Mesenchymal stem cell (in vitro differentiated cells and primary cell): ENCODE measurements at regions not wholly inside any gene's neighbourhood (a gene's known extent, or its start where the extent isn't known, plus 50 kb on each side); places are given as distances from the start of the nearest gene placed in this dataset.
A peak's percentile ranks its signal among the peaks of the same experiment; 100 is the strongest.

Source experiments
- DNase-seq: peaks from one replicate; pipeline ENCODE4 v3.0.0-alpha.2; 2013
- H2AFZ ChIP-seq: one replicate; pipeline ENCODE4 v1.6.1; 2013; ENCODE audit warnings: low read depth, mild to moderate bottlenecking, control low read depth, inconsistent platforms, low read length, moderate library complexity
- H2AK5ac ChIP-seq: 2 replicates; pipeline ENCODE4 v1.6.1; 2013; ENCODE audit warnings: low read length, moderate library complexity, mild to moderate bottlenecking, inconsistent platforms; ENCODE audit not compliant: severe bottlenecking
- H2BK120ac ChIP-seq: one replicate; pipeline ENCODE4 v1.6.1; 2013; ENCODE audit warnings: low read depth, mild to moderate bottlenecking, inconsistent platforms, low read length, moderate library complexity
- H2BK12ac ChIP-seq, 2 experiments: one replicate each; pipeline ENCODE4 v1.6.1; 2013; ENCODE audit warnings: inconsistent platforms in 2 of 2, low read length in 2 of 2, mild to moderate bottlenecking in 2 of 2, moderate library complexity in 2 of 2, control low read depth in 1 of 2
- H2BK15ac ChIP-seq: one replicate; pipeline ENCODE4 v1.6.1; 2013; ENCODE audit warnings: mild to moderate bottlenecking, low read depth, inconsistent platforms; ENCODE audit not compliant: poor library complexity, severe bottlenecking
- H2BK5ac ChIP-seq: 2 replicates; pipeline ENCODE4 v1.6.1; 2013; ENCODE audit warnings: low read depth, mild to moderate bottlenecking, low read length, control low read depth, inconsistent platforms; ENCODE audit not compliant: poor library complexity, severe bottlenecking
- H3K14ac ChIP-seq, 2 experiments: one replicate each; pipeline ENCODE4 v1.6.1; 2013; ENCODE audit warnings: inconsistent platforms in 2 of 2, low read length in 2 of 2, control low read depth in 1 of 2, mild to moderate bottlenecking in 1 of 2, moderate library complexity in 1 of 2
- H3K18ac ChIP-seq, 2 experiments: one replicate each; pipeline ENCODE4 v1.6.1; 2013; ENCODE audit warnings: inconsistent platforms in 2 of 2, low read length in 2 of 2, control low read depth in 1 of 2, low read depth in 1 of 2, mild to moderate bottlenecking in 1 of 2
- H3K23ac ChIP-seq, 2 experiments: one replicate each; pipeline ENCODE4 v1.6.1; 2013; ENCODE audit warnings: inconsistent platforms in 2 of 2, low read length in 2 of 2, mild to moderate bottlenecking in 2 of 2, moderate library complexity in 2 of 2, control low read depth in 1 of 2
- H3K27ac ChIP-seq: 2 replicates; pipeline ENCODE4 v1.5.1; 2013; ENCODE audit warnings: mild to moderate bottlenecking, moderate library complexity, low read length, control low read depth, inconsistent platforms; ENCODE audit not compliant: poor library complexity, severe bottlenecking
- H3K27me3 ChIP-seq, 2 experiments: 2 replicates each; pipeline versions ENCODE4 v1.6.1 to v1.7.0; 2013; ENCODE audit warnings: low read length in 2 of 2, mild to moderate bottlenecking in 2 of 2, moderate library complexity in 2 of 2, control low read depth in 1 of 2, inconsistent platforms in 1 of 2; ENCODE audit not compliant: control insufficient read depth in 1 of 2, insufficient read depth in 1 of 2
- H3K36me3 ChIP-seq, 2 experiments: 2 replicates each; pipeline versions ENCODE4 v1.6.1 to v1.7.0; 2013; ENCODE audit warnings: low read length in 2 of 2, control low read depth in 1 of 2, inconsistent platforms in 1 of 2, low read depth in 1 of 2, mild to moderate bottlenecking in 1 of 2; ENCODE audit not compliant: insufficient read depth in 2 of 2, control insufficient read depth in 1 of 2
- H3K4ac ChIP-seq, 2 experiments: one replicate each; pipeline ENCODE4 v1.6.1; 2013; ENCODE audit warnings: inconsistent platforms in 2 of 2, low read length in 2 of 2, mild to moderate bottlenecking in 2 of 2, moderate library complexity in 2 of 2, control low read depth in 1 of 2, low read depth in 1 of 2
- H3K4me1 ChIP-seq: 2 replicates; pipeline ENCODE4 v1.6.1; 2013; ENCODE audit warnings: low read depth, low read length, control low read depth; ENCODE audit not compliant: control insufficient read depth, insufficient read depth
- H3K4me2 ChIP-seq: 2 replicates; pipeline ENCODE4 v1.6.1; 2013; ENCODE audit warnings: low read length, mild to moderate bottlenecking, inconsistent platforms; ENCODE audit not compliant: poor library complexity, severe bottlenecking
- H3K4me3 ChIP-seq, 2 experiments: 2 replicates each; pipeline versions ENCODE4 v1.5.1 to v1.7.0; 2013; ENCODE audit warnings: low read length in 2 of 2, mild to moderate bottlenecking in 2 of 2, control low read depth in 1 of 2, low read depth in 1 of 2; ENCODE audit not compliant: insufficient read depth in 1 of 2
- H3K79me1 ChIP-seq: replicated peaks from 2 replicates; pipeline ENCODE4 v1.6.1; 2013; ENCODE audit warnings: mild to moderate bottlenecking, control low read depth, low read length, inconsistent platforms; ENCODE audit not compliant: poor library complexity, severe bottlenecking
- H3K9ac ChIP-seq: 2 replicates; pipeline ENCODE4 v1.7.0; 2013; ENCODE audit warnings: mild to moderate bottlenecking, low read length, moderate library complexity
- H3K9me3 ChIP-seq: 2 replicates; pipeline ENCODE4 v1.7.0; 2013; ENCODE audit warnings: mild to moderate bottlenecking, low read length; ENCODE audit not compliant: control insufficient read depth
- H4K8ac ChIP-seq: one replicate; pipeline ENCODE4 v1.6.1; 2013; ENCODE audit warnings: inconsistent platforms, mild to moderate bottlenecking, low read length, moderate library complexity
- H4K91ac ChIP-seq: one replicate; pipeline ENCODE4 v1.6.1; 2013; ENCODE audit warnings: mild to moderate bottlenecking, low read length, inconsistent platforms
- WGBS: methylation state at CpG from one replicate; pipeline ENCODE4 v1.1.7; 2013; ENCODE audit warnings: mixed read lengths; 5-methylcytosine and 5-hydroxymethylcytosine counted together

DNA sequence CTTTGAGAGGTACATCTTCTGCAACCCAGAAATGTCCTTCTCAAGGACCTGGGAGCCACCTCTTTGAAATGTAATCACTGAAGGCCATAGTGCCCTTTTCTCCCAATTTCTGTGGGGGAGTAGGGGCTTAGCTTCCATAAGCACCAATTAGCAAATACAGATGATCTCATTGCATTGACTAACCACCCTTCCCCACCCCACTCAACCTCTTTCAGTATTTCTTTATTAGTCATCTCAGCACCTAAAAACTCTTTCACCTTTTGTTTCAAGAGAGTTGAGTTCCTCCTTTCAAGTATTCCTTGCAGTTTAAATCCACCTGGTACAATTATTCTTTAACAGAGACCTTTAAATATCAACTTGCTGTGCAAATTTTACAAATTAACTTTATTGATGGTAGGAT lies 1011.8 kb upstream of the CDH2 start:
- no peak overlapping the region for H2BK12ac ChIP-seq
- H2BK5ac ChIP-seq = no peak overlapping the region
- no peak overlapping the region for H2AK5ac ChIP-seq

DNA sequence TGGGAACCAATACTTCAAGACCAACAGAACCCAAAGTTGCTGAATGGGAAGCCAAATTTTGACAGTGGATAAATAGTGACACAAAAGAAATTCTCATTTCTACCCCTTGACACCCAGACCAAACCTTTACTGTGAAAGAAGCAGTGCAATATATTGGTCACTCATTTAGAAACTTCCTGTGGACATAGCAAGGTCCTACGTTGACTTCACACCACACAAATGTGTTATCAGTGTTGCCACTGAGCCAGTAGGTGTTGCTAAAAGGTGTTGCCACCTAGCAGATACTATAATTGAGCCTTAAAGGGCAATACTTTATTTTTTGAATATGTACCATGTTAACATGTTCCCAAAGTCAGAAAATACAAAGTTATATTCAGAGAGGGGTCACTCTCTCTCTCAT lies 1008.9 kb upstream of the CDH2 start:
- Histone ChIP-seq H3K9me3 (no peaks in the 10 kb centered on the region), H2BK15ac (no peak overlapping the region), H2AFZ (no peak overlapping the region), H4K8ac (no peak overlapping the region), H3K14ac (no peak overlapping the region), H3K4ac (no peak overlapping the region), H3K18ac (no peak overlapping the region), H3K4me1 (no peaks in the 10 kb centered on the region), H3K27ac (no peak overlapping the region), H2BK12ac (no peak overlapping the region), H3K79me1 (no peaks in the 10 kb centered on the region), H3K36me3 (no peaks in the 10 kb centered on the region), H3K4me3 (no peak overlapping the region), H3K23ac (no peak overlapping the region), H3K4me2 (no peak overlapping the region), H2BK120ac (no peak overlapping the region), H4K91ac (no peak overlapping the region), H3K9ac (no peak overlapping the region), H2AK5ac (no peak overlapping the region), H3K27me3 (no peaks in the 10 kb centered on the region), H2BK5ac (no peak overlapping the region)
- no peak for DNase-seq
- no CpG with 5 or more reads among the region's 1 CpG for WGBS

More for the DNA sequence above, 1011.8 kb upstream of the CDH2 start:
- Histone ChIP-seq H4K8ac (no peak overlapping the region), H3K9ac (no peak overlapping the region), H3K4ac (no peak overlapping the region), H3K23ac (no peak overlapping the region), H3K27me3 (no peaks in the 10 kb centered on the region), H2BK15ac (no peak overlapping the region), H2AFZ (no peak overlapping the region), H3K4me1 (no peaks in the 10 kb centered on the region), H3K36me3 (no peaks in the 10 kb centered on the region), H3K18ac (peak overlapping the region in 1 of 2 experiments; percentile 34), H3K4me3 (no peak overlapping the region), H4K91ac (no peak overlapping the region), H2BK120ac (no peak overlapping the region), H3K79me1 (no peaks in the 10 kb centered on the region), H3K14ac (no peak overlapping the region), H3K27ac (no peak overlapping the region), H3K9me3 (no peaks in the 10 kb centered on the region), H3K4me2 (no peak overlapping the region)
- DNase-seq = no peak

DNA sequence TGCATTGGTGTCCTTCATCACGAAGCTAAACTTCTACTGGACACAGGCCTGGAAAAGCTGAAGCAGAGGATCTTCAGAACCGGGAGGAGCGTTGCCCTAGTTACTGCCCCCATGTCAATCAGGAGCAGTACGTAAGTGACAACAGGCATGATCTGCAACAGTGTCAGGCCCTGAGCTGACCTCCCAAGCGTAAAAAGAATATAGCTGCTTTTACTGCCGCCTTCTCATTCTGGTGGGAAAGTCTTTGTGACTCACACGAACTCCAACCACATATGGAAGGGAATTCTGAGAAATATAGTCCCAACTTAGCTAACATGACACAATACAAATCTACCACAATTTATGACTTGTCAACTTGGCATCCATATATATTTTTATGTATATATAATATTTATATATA lies 1007.7 kb upstream of the CDH2 start:
- DNase-seq = peak; percentile 72

DNA sequence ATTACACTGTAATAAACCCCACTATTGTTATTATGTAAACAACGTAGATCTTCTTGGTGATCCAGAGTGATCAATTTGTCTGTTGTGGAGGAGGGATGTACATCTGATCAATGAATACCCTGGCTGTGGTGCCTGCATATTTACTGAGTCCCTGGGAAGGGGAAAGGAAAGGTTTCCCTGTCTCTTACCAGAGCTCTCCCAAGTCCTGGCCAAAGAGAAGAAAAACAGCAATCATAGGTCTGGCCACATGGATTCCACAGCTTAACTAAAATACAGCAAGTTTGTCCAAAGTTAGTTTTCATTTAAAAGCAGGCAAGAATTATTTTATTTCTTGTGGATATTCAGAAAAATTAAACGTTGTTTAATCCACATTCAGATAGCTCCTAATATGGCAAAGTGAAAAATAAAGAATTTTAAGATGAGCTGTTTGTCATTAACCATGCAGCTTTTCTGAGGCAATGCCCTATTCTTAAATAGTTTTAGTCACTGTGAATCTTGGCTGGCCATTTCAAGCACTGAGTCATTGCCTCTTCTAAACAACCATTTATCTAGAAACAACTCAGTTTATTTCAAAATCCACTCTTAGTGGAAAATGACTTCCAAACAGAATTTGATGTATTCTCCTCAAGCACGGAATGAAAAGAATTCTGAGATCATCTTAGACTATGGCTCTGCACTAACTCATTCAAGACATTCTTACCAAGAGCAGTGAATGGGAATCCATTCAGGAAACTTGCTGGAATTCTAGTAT lies 1004.4 kb upstream of the CDH2 start:
- no peak overlapping the region for H3K23ac ChIP-seq
- peak; percentile 97 for DNase-seq
- H3K27me3 ChIP-seq = no peaks in the 10 kb centered on the region
- no peak overlapping the region for H3K4me2 ChIP-seq
- H3K14ac ChIP-seq = no peak overlapping the region
- H3K4me1 ChIP-seq = no peaks in the 10 kb centered on the region
- peak overlapping the region; percentile 82 for H2BK120ac ChIP-seq
- no peaks in the 10 kb centered on the region for H3K36me3 ChIP-seq
- H4K91ac ChIP-seq = no peak overlapping the region
- no peak overlapping the region for H3K18ac ChIP-seq
- no peak overlapping the region for H2AK5ac ChIP-seq
- no peak overlapping the region for H3K4ac ChIP-seq
- peak overlapping the region; percentile 88 for H3K9ac ChIP-seq
- H3K27ac ChIP-seq = peak overlapping the region; percentile 67
- H2AFZ ChIP-seq = no peak overlapping the region
- WGBS = 0% methylated on average over 1 of the region's 3 CpGs
- no peaks in the 10 kb centered on the region for H3K9me3 ChIP-seq
- peak overlapping the region in 1 of 2 experiments; percentile 13 for H3K4me3 ChIP-seq
- no peak overlapping the region for H4K8ac ChIP-seq
- no peak overlapping the region for H2BK15ac ChIP-seq
- H2BK5ac ChIP-seq = no peak overlapping the region
- no peaks in the 10 kb centered on the region for H3K79me1 ChIP-seq
- no peak overlapping the region for H2BK12ac ChIP-seq

More for the DNA sequence above, 1007.7 kb upstream of the CDH2 start:
- Histone ChIP-seq H2AFZ (peak overlapping the region; percentile 83), H4K91ac (no peak overlapping the region), H2BK5ac (no peak overlapping the region), H3K4ac (no peak overlapping the region), H2BK120ac (no peak overlapping the region), H3K9ac (no peak overlapping the region), H3K36me3 (no peaks in the 10 kb centered on the region), H3K9me3 (no peaks in the 10 kb centered on the region), H4K8ac (no peak overlapping the region), H3K14ac (no peak overlapping the region), H2BK15ac (no peak overlapping the region), H3K4me2 (no peak overlapping the region), H3K4me1 (no peaks in the 10 kb centered on the region), H2AK5ac (no peak overlapping the region), H3K79me1 (no peaks in the 10 kb centered on the region), H3K27ac (no peak overlapping the region), H3K27me3 (no peaks in the 10 kb centered on the region), H3K23ac (no peak overlapping the region), H2BK12ac (peak overlapping the region in 1 of 2 experiments; percentile 87), H3K4me3 (no peak overlapping the region), H3K18ac (peak overlapping the region in 1 of 2 experiments; percentile 28)
- 36% methylated on average over 7 of the region's 7 CpGs for WGBS
